ENCODE measurements at regions not wholly inside any gene's neighbourhood (a gene's known extent, or its start where the extent isn't known, plus 50 kb on each side); places are given as distances from the start of the nearest gene placed in this dataset.
A peak's percentile ranks its signal among the peaks of the same experiment; 100 is the strongest.

- DNase-seq = peak; percentile 53
- Histone ChIP-seq H3K9ac (ENCODE audit: low read length) (no peak overlapping the region), H3K36me3 (ENCODE audit: control insufficient read depth, insufficient read depth, low read length) (no peaks in the 10 kb centered on the region), H3K79me1 (ENCODE audit: low read length) (no peaks in the 10 kb centered on the region), H4K5ac (ENCODE audit: low read length) (no peak overlapping the region), H2BK5ac (ENCODE audit: low read length) (no peak overlapping the region), H2AK5ac (ENCODE audit: low read length) (no peak overlapping the region), H3K56ac (ENCODE audit: low read length) (no peak overlapping the region), H3K27me3 (ENCODE audit: insufficient read depth, low read length, poor library complexity) (no peaks in the 10 kb centered on the region), H3K4me2 (ENCODE audit: low read length) (no peak overlapping the region), H3K4ac (ENCODE audit: low read depth, low read length) (no peak overlapping the region), H2BK15ac (replicated peaks; ENCODE audit: low read depth) (no peak overlapping the region), H4K8ac (ENCODE audit: low read depth, low read length) (no peak overlapping the region), H3K27ac (ENCODE audit: low read depth, low read length) (no peak overlapping the region), H3K18ac (ENCODE audit: low read length) (no peak overlapping the region), H3K4me1 (ENCODE audit: control insufficient read depth, low read depth, low read length) (no peaks in the 10 kb centered on the region), H3K79me2 (ENCODE audit: control insufficient read depth, insufficient read depth, low read length) (no peaks in the 10 kb centered on the region), H3K4me3 (ENCODE audit: low read length) (no peak overlapping the region), H2BK120ac (ENCODE audit: low read depth, low read length) (no peak overlapping the region), H3K23ac (ENCODE audit: low read length) (no peak overlapping the region)
- no CpG with 5 or more reads among the region's 1 CpG for WGBS (ENCODE audit: extremely low coverage, insufficient coverage, low lambda C conversion rate)
Observed at GRCh38 chr22:27197618-27198017, 540.2 kb downstream of the MIAT start.

- H2AK5ac ChIP-seq (ENCODE audit: low read length) = no peak overlapping the region
- H2BK120ac ChIP-seq (ENCODE audit: low read depth, low read length) = no peak overlapping the region
Observed at GRCh38 chr22:27198518-27199035, 541.2 kb downstream of the MIAT start.

GRCh38 chr22:27199354-27199753 lies 542.0 kb downstream of the MIAT start:
- Histone ChIP-seq H3K27me3 (ENCODE audit: insufficient read depth, low read length, poor library complexity) (no peaks in the 10 kb centered on the region), H3K36me3 (ENCODE audit: control insufficient read depth, insufficient read depth, low read length) (no peaks in the 10 kb centered on the region), H3K27ac (ENCODE audit: low read depth, low read length) (no peak overlapping the region), H2AK5ac (ENCODE audit: low read length) (no peak overlapping the region), H2BK15ac (replicated peaks; ENCODE audit: low read depth) (no peak overlapping the region), H3K79me1 (ENCODE audit: low read length) (no peaks in the 10 kb centered on the region), H3K23ac (ENCODE audit: low read length) (no peak overlapping the region), H4K8ac (ENCODE audit: low read depth, low read length) (no peak overlapping the region), H2BK120ac (ENCODE audit: low read depth, low read length) (no peak overlapping the region), H3K56ac (ENCODE audit: low read length) (no peak overlapping the region), H3K4me3 (ENCODE audit: low read length) (no peak overlapping the region), H3K4ac (ENCODE audit: low read depth, low read length) (no peak overlapping the region), H3K18ac (ENCODE audit: low read length) (no peak overlapping the region), H2BK5ac (ENCODE audit: low read length) (no peak overlapping the region), H3K4me2 (ENCODE audit: low read length) (no peak overlapping the region), H3K79me2 (ENCODE audit: control insufficient read depth, insufficient read depth, low read length) (no peaks in the 10 kb centered on the region), H3K9ac (ENCODE audit: low read length) (no peak overlapping the region), H4K5ac (ENCODE audit: low read length) (no peak overlapping the region), H3K4me1 (ENCODE audit: control insufficient read depth, low read depth, low read length) (no peaks in the 10 kb centered on the region)
- DNase-seq = no peak
- 100% methylated on average over 1 of the region's 2 CpGs for WGBS (ENCODE audit: extremely low coverage, insufficient coverage, low lambda C conversion rate)

More at GRCh38 chr22:27198518-27199035, 541.2 kb downstream of the MIAT start:
- Histone ChIP-seq H2BK5ac (ENCODE audit: low read length) (no peak overlapping the region), H3K79me1 (ENCODE audit: low read length) (no peaks in the 10 kb centered on the region), H4K5ac (ENCODE audit: low read length) (no peak overlapping the region), H3K4me1 (ENCODE audit: control insufficient read depth, low read depth, low read length) (no peaks in the 10 kb centered on the region), H3K23ac (ENCODE audit: low read length) (no peak overlapping the region), H4K8ac (ENCODE audit: low read depth, low read length) (no peak overlapping the region), H3K18ac (ENCODE audit: low read length) (no peak overlapping the region), H3K36me3 (ENCODE audit: control insufficient read depth, insufficient read depth, low read length) (no peaks in the 10 kb centered on the region), H3K4me2 (ENCODE audit: low read length) (no peak overlapping the region), H3K4ac (ENCODE audit: low read depth, low read length) (no peak overlapping the region), H3K4me3 (ENCODE audit: low read length) (no peak overlapping the region), H3K27me3 (ENCODE audit: insufficient read depth, low read length, poor library complexity) (no peaks in the 10 kb centered on the region), H3K56ac (ENCODE audit: low read length) (no peak overlapping the region), H3K9ac (ENCODE audit: low read length) (no peak overlapping the region), H2BK15ac (replicated peaks; ENCODE audit: low read depth) (no peak overlapping the region), H3K27ac (ENCODE audit: low read depth, low read length) (no peak overlapping the region), H3K79me2 (ENCODE audit: control insufficient read depth, insufficient read depth, low read length) (no peaks in the 10 kb centered on the region)
- no peak for DNase-seq

GRCh38 chr22:27201276-27201675 lies 543.9 kb downstream of the MIAT start:
- H3K79me2 ChIP-seq (ENCODE audit: control insufficient read depth, insufficient read depth, low read length) = no peaks in the 10 kb centered on the region
- H2BK15ac ChIP-seq (replicated peaks; ENCODE audit: low read depth) = no peak overlapping the region
- no peak overlapping the region for H3K27ac ChIP-seq (ENCODE audit: low read depth, low read length)
- H3K23ac ChIP-seq (ENCODE audit: low read length) = no peak overlapping the region
- no peak overlapping the region for H3K56ac ChIP-seq (ENCODE audit: low read length)
- no peak overlapping the region for H3K18ac ChIP-seq (ENCODE audit: low read length)
- H3K79me1 ChIP-seq (ENCODE audit: low read length) = no peaks in the 10 kb centered on the region
- no peaks in the 10 kb centered on the region for H3K36me3 ChIP-seq (ENCODE audit: control insufficient read depth, insufficient read depth, low read length)
- no peak overlapping the region for H3K4ac ChIP-seq (ENCODE audit: low read depth, low read length)
- H2AK5ac ChIP-seq (ENCODE audit: low read length) = no peak overlapping the region
- no peak overlapping the region for H3K4me2 ChIP-seq (ENCODE audit: low read length)
- no peak overlapping the region for H4K5ac ChIP-seq (ENCODE audit: low read length)
- WGBS (ENCODE audit: extremely low coverage, insufficient coverage, low lambda C conversion rate) = 100% methylated on average over 1 of the region's 10 CpGs
- H2BK5ac ChIP-seq (ENCODE audit: low read length) = no peak overlapping the region
- H3K9ac ChIP-seq (ENCODE audit: low read length) = no peak overlapping the region
- no peaks in the 10 kb centered on the region for H3K27me3 ChIP-seq (ENCODE audit: insufficient read depth, low read length, poor library complexity)
- H3K4me3 ChIP-seq (ENCODE audit: low read length) = no peak overlapping the region
- H2BK120ac ChIP-seq (ENCODE audit: low read depth, low read length) = no peak overlapping the region
- H3K4me1 ChIP-seq (ENCODE audit: control insufficient read depth, low read depth, low read length) = no peaks in the 10 kb centered on the region
- DNase-seq = no peak
- no peak overlapping the region for H4K8ac ChIP-seq (ENCODE audit: low read depth, low read length)

GRCh38 chr22:27201741-27202140 lies 544.4 kb downstream of the MIAT start:
- H4K5ac ChIP-seq (ENCODE audit: low read length) = no peak overlapping the region
- no peak overlapping the region for H3K4me3 ChIP-seq (ENCODE audit: low read length)
- no peak for DNase-seq
- no peaks in the 10 kb centered on the region for H3K27me3 ChIP-seq (ENCODE audit: insufficient read depth, low read length, poor library complexity)
- H3K18ac ChIP-seq (ENCODE audit: low read length) = no peak overlapping the region
- H3K9ac ChIP-seq (ENCODE audit: low read length) = no peak overlapping the region
- H2AK5ac ChIP-seq (ENCODE audit: low read length) = no peak overlapping the region
- H3K4me1 ChIP-seq (ENCODE audit: control insufficient read depth, low read depth, low read length) = no peaks in the 10 kb centered on the region
- no peak overlapping the region for H3K27ac ChIP-seq (ENCODE audit: low read depth, low read length)
- no peak overlapping the region for H3K56ac ChIP-seq (ENCODE audit: low read length)
- no peak overlapping the region for H3K4ac ChIP-seq (ENCODE audit: low read depth, low read length)
- no peak overlapping the region for H2BK120ac ChIP-seq (ENCODE audit: low read depth, low read length)
- no peaks in the 10 kb centered on the region for H3K79me2 ChIP-seq (ENCODE audit: control insufficient read depth, insufficient read depth, low read length)
- no peak overlapping the region for H2BK5ac ChIP-seq (ENCODE audit: low read length)
- no peak overlapping the region for H3K23ac ChIP-seq (ENCODE audit: low read length)
- H3K79me1 ChIP-seq (ENCODE audit: low read length) = no peaks in the 10 kb centered on the region
- H3K4me2 ChIP-seq (ENCODE audit: low read length) = no peak overlapping the region
- no peak overlapping the region for H4K8ac ChIP-seq (ENCODE audit: low read depth, low read length)
- H3K36me3 ChIP-seq (ENCODE audit: control insufficient read depth, insufficient read depth, low read length) = no peaks in the 10 kb centered on the region
- H2BK15ac ChIP-seq (replicated peaks; ENCODE audit: low read depth) = no peak overlapping the region
- no CpG with 5 or more reads among the region's 3 CpGs for WGBS (ENCODE audit: extremely low coverage, insufficient coverage, low lambda C conversion rate)

- DNase-seq = no peak
- peak overlapping the region; percentile 35 for H2BK120ac ChIP-seq (ENCODE audit: low read depth, low read length)
- no peaks in the 10 kb centered on the region for H3K79me1 ChIP-seq (ENCODE audit: low read length)
- no peak overlapping the region for H3K23ac ChIP-seq (ENCODE audit: low read length)
- H3K4me2 ChIP-seq (ENCODE audit: low read length) = no peak overlapping the region
- H4K8ac ChIP-seq (ENCODE audit: low read depth, low read length) = no peak overlapping the region
- no peak overlapping the region for H2BK5ac ChIP-seq (ENCODE audit: low read length)
- no peak overlapping the region for H4K5ac ChIP-seq (ENCODE audit: low read length)
- H2AK5ac ChIP-seq (ENCODE audit: low read length) = no peak overlapping the region
- no peak overlapping the region for H3K27ac ChIP-seq (ENCODE audit: low read depth, low read length)
- peak overlapping the region; percentile 11 for H3K56ac ChIP-seq (ENCODE audit: low read length)
- H3K9ac ChIP-seq (ENCODE audit: low read length) = no peak overlapping the region
- no peak overlapping the region for H3K4me3 ChIP-seq (ENCODE audit: low read length)
- H3K36me3 ChIP-seq (ENCODE audit: control insufficient read depth, insufficient read depth, low read length) = no peaks in the 10 kb centered on the region
- no peak overlapping the region for H3K4ac ChIP-seq (ENCODE audit: low read depth, low read length)
- no peak overlapping the region for H2BK15ac ChIP-seq (replicated peaks; ENCODE audit: low read depth)
- H3K4me1 ChIP-seq (ENCODE audit: control insufficient read depth, low read depth, low read length) = no peaks in the 10 kb centered on the region
- WGBS (ENCODE audit: extremely low coverage, insufficient coverage, low lambda C conversion rate) = no CpG with 5 or more reads among the region's 2 CpGs
- H3K27me3 ChIP-seq (ENCODE audit: insufficient read depth, low read length, poor library complexity) = no peaks in the 10 kb centered on the region
- no peak overlapping the region for H3K18ac ChIP-seq (ENCODE audit: low read length)
- H3K79me2 ChIP-seq (ENCODE audit: control insufficient read depth, insufficient read depth, low read length) = no peaks in the 10 kb centered on the region
Observed at GRCh38 chr22:27203276-27203660, 545.9 kb downstream of the MIAT start.

Measured in mesendoderm (in vitro differentiated cells).